WTC11 (cell line): ENCODE measurements at regions not wholly inside any gene's neighbourhood (a gene's known extent, or its start where the extent isn't known, plus 50 kb on each side); places are given as distances from the start of the nearest gene placed in this dataset.

ENCODE experiments used
- ATAC-seq: fragments of 200-7000 bp; cut with Tn5 transposase; 2 replicates; pipeline ENCODE4 v1.10.0; 2021; ENCODE audit warnings: mild to moderate bottlenecking, moderate library complexity
- CTCF ChIA-PET: fragments of 300-600 bp; sonication (Branson Sonifier 250); formaldehyde crosslinking; loops from one replicate; lab custom pipeline; 2021; ENCODE audit warnings: antibody characterized with exemption; lab: Charles Lee
- POLR2A ChIA-PET: fragments of 350-600 bp; sonication (Branson Sonifier 250); formaldehyde crosslinking; loops from one replicate; lab custom pipeline; 2021; ENCODE audit warnings: antibody characterized with exemption; lab: Charles Lee
- DNase-seq: peaks from one replicate; pipeline ENCODE4 v3.0.0; 2021; ENCODE audit warnings: low spot score
- H3K27ac Mint-ChIP-seq: 2 replicates; pipeline ENCODE4 v1.8.0; 2021; ENCODE audit warnings: mixed read lengths
- H3K27me3 Mint-ChIP-seq: 2 replicates; pipeline ENCODE4 v1.8.0; 2021; ENCODE audit warnings: low read depth, mild to moderate bottlenecking, moderate library complexity, mixed read lengths
- H3K36me3 Mint-ChIP-seq: 2 replicates; pipeline ENCODE4 v1.8.0; 2021; ENCODE audit warnings: mixed read lengths
- H3K4me1 Mint-ChIP-seq: 2 replicates; pipeline ENCODE4 v1.8.0; 2022; ENCODE audit warnings: mixed read lengths
- H3K4me3 Mint-ChIP-seq: 2 replicates; pipeline ENCODE4 v1.8.0; 2021; ENCODE audit warnings: mild to moderate bottlenecking, moderate library complexity, mixed read lengths
- H3K9me3 Mint-ChIP-seq: 2 replicates; pipeline ENCODE4 v1.8.0; 2021; ENCODE audit warnings: mixed read lengths
- ARID4B ChIP-seq: sonication (generic); formaldehyde crosslinking; IDR thresholded peaks from 2 replicates; pipeline ENCODE4 v1.8.0; 2023; ENCODE audit warnings: missing genetic modification reagents, mild to moderate bottlenecking, borderline replicate concordance
- ATF1 ChIP-seq: sonication (generic); formaldehyde crosslinking; IDR thresholded peaks from 2 replicates; pipeline ENCODE4 v1.8.1; 2023; ENCODE audit warnings: mild to moderate bottlenecking, moderate library complexity, missing genetic modification reagents
- CBFB ChIP-seq: sonication (generic); formaldehyde crosslinking; IDR thresholded peaks from 2 replicates; pipeline ENCODE4 v1.8.1; 2022; ENCODE audit warnings: mild to moderate bottlenecking, low read depth, missing genetic modification reagents
- EMX1 ChIP-seq: fragments of 250-450 bp; sonication (Bioruptor Pico); IDR thresholded peaks from 2 replicates; pipeline ENCODE4 v1.8.0; 2021; ENCODE audit warnings: mild to moderate bottlenecking
- GABPB1 ChIP-seq: sonication (generic); formaldehyde crosslinking; IDR thresholded peaks from 2 replicates; pipeline ENCODE4 v1.8.1; 2023; ENCODE audit warnings: mild to moderate bottlenecking, missing genetic modification reagents
- MAX ChIP-seq: sonication (generic); formaldehyde crosslinking; IDR thresholded peaks from 2 replicates; pipeline ENCODE4 v1.8.0; 2022; ENCODE audit warnings: mild to moderate bottlenecking, missing genetic modification reagents
- MYBL2 ChIP-seq: sonication (generic); formaldehyde crosslinking; IDR thresholded peaks from 2 replicates; pipeline ENCODE4 v1.8.1; 2023; ENCODE audit warnings: mild to moderate bottlenecking, moderate library complexity, missing genetic modification reagents
- NFATC4 ChIP-seq: fragments of 250-450 bp; sonication (Bioruptor Pico); IDR thresholded peaks from 2 replicates; pipeline ENCODE4 v1.9.0; 2021; ENCODE audit warnings: mild to moderate bottlenecking
- NR2C2 ChIP-seq: sonication (generic); formaldehyde crosslinking; IDR thresholded peaks from 2 replicates; pipeline ENCODE4 v1.8.0; 2022; ENCODE audit warnings: mild to moderate bottlenecking, missing genetic modification reagents
- NR3C1 ChIP-seq: sonication (generic); formaldehyde crosslinking; conservative IDR thresholded peaks from 2 replicates; pipeline ENCODE4 v1.8.1; 2023; ENCODE audit warnings: low read depth, mild to moderate bottlenecking, missing genetic modification reagents
- PRRX2 ChIP-seq: fragments of 250-450 bp; sonication (Bioruptor Pico); IDR thresholded peaks from 2 replicates; pipeline ENCODE4 v1.8.0; 2021; ENCODE audit warnings: mild to moderate bottlenecking
- RORB ChIP-seq: fragments of 250-450 bp; sonication (Bioruptor Pico); IDR thresholded peaks from 2 replicates; pipeline ENCODE4 v1.9.0; 2021; ENCODE audit warnings: mild to moderate bottlenecking
- SMAD3 ChIP-seq: sonication (generic); formaldehyde crosslinking; IDR thresholded peaks from 2 replicates; pipeline ENCODE4 v1.8.0; 2022; ENCODE audit warnings: missing genetic modification reagents, mild to moderate bottlenecking, borderline replicate concordance
- SOX15 ChIP-seq: fragments of 250-450 bp; sonication (Bioruptor Pico); IDR thresholded peaks from 2 replicates; pipeline ENCODE4 v1.9.0; 2021; ENCODE audit warnings: mild to moderate bottlenecking
- SP1 ChIP-seq: sonication (generic); formaldehyde crosslinking; conservative IDR thresholded peaks from 2 replicates; pipeline ENCODE4 v1.8.1; 2022; ENCODE audit warnings: missing genetic modification reagents
- TCF7 ChIP-seq: sonication (generic); formaldehyde crosslinking; IDR thresholded peaks from 2 replicates; pipeline ENCODE4 v1.8.0; 2022; ENCODE audit warnings: mild to moderate bottlenecking, low read depth, missing genetic modification reagents, moderate library complexity
- ZBTB43 ChIP-seq: sonication (generic); formaldehyde crosslinking; IDR thresholded peaks from 2 replicates; pipeline ENCODE4 v1.8.1; 2023; ENCODE audit warnings: mild to moderate bottlenecking, missing genetic modification reagents
- ZMAT4 ChIP-seq: fragments of 250-450 bp; sonication (Bioruptor Pico); IDR thresholded peaks from 2 replicates; pipeline ENCODE4 v1.9.0; 2021; ENCODE audit warnings: mild to moderate bottlenecking
- ZNF121 ChIP-seq: sonication (generic); formaldehyde crosslinking; IDR thresholded peaks from 2 replicates; pipeline ENCODE4 v1.8.0; 2023; ENCODE audit warnings: missing genetic modification reagents
- ZNF232 ChIP-seq: sonication (generic); formaldehyde crosslinking; IDR thresholded peaks from 2 replicates; pipeline ENCODE4 v1.8.0; 2022; ENCODE audit warnings: mild to moderate bottlenecking, missing genetic modification reagents
- ZNF416 ChIP-seq: fragments of 250-450 bp; sonication (Bioruptor Pico); IDR thresholded peaks from 2 replicates; pipeline ENCODE4 v1.9.0; 2021; ENCODE audit warnings: mild to moderate bottlenecking, inconsistent platforms
- ZNF512 ChIP-seq: sonication (generic); formaldehyde crosslinking; IDR thresholded peaks from 2 replicates; pipeline ENCODE4 v1.8.1; 2022; ENCODE audit warnings: missing genetic modification reagents, borderline replicate concordance
- ZNF532 ChIP-seq: fragments of 250-450 bp; sonication (Bioruptor Pico); IDR thresholded peaks from 2 replicates; pipeline ENCODE4 v1.9.0; 2021; ENCODE audit warnings: mild to moderate bottlenecking, borderline replicate concordance
- ZSCAN18 ChIP-seq: fragments of 250-450 bp; sonication (Bioruptor Pico); IDR thresholded peaks from 2 replicates; pipeline ENCODE4 v2.1.2; 2022; ENCODE audit warnings: mild to moderate bottlenecking, moderate library complexity

GRCh38 chr12:28771968-28772367 lies 377.1 kb upstream of the FAR2 start:
- ChIA-PET CTCF (no interaction called here), POLR2A (no interaction called here)
- peaks cover 9% of the 10 kb centered on the region for H3K9me3 Mint-ChIP-seq
- H3K4me1 Mint-ChIP-seq, result peaks cover 27% of the 10 kb centered on the region
- H3K36me3 Mint-ChIP-seq, result no peaks in the 10 kb centered on the region
- H3K27ac Mint-ChIP-seq, result no peak overlapping the region
- ATAC-seq, result no peak
- DNase-seq, result no peak
- no peak overlapping the region for H3K4me3 Mint-ChIP-seq
- TF ChIP-seq GABPB1 (CRISPR knock-in tag) (no peak), MYBL2 (CRISPR knock-in tag) (no peak), SOX15 (CRISPR knock-in tag) (no peak), ZNF121 (CRISPR knock-in tag) (no peak), SP1 (CRISPR knock-in tag) (no peak), CBFB (CRISPR knock-in tag) (no peak), ZNF416 (CRISPR knock-in tag) (no peak), ZNF512 (CRISPR knock-in tag) (no peak)
- TF ChIP-seq, all 79 proteins: peak for 0
- H3K27me3 Mint-ChIP-seq, result no peaks in the 10 kb centered on the region

- ChIA-PET POLR2A (no interaction called here), CTCF (no interaction called here)
- Mint-ChIP-seq H3K27ac (no peak overlapping the region), H3K36me3 (no peaks in the 10 kb centered on the region), H3K27me3 (no peaks in the 10 kb centered on the region), H3K9me3 (peaks cover 6% of the 10 kb centered on the region; the same call in 1 of the 2 replicates), H3K4me1 (peaks cover 12% of the 10 kb centered on the region), H3K4me3 (no peak overlapping the region)
- ATAC-seq, result no peak
- DNase-seq, result no peak
- TF ChIP-seq SMAD3 (CRISPR knock-in tag), result no peak
- TF ChIP-seq RORB (CRISPR knock-in tag), result no peak
- no peak for TF ChIP-seq ARID4B (CRISPR knock-in tag)
- TF ChIP-seq NR3C1 (CRISPR knock-in tag), result no peak
- TF ChIP-seq ZMAT4 (CRISPR knock-in tag), result no peak
- TF ChIP-seq ZNF121 (CRISPR knock-in tag), result no peak
- TF ChIP-seq ZNF532 (CRISPR knock-in tag), result no peak
- TF ChIP-seq MAX (CRISPR knock-in tag), result no peak
- TF ChIP-seq PRRX2 (CRISPR knock-in tag), result no peak
- TF ChIP-seq ZSCAN18 (CRISPR knock-in tag), result no peak
- no peak for TF ChIP-seq ATF1
- no peak for TF ChIP-seq NFATC4 (CRISPR knock-in tag)
- TF ChIP-seq EMX1 (CRISPR knock-in tag), result no peak
- TF ChIP-seq TCF7, result no peak
- no peak for TF ChIP-seq ZNF232 (CRISPR knock-in tag)
- TF ChIP-seq NR2C2, result no peak
- no peak for TF ChIP-seq ZBTB43 (CRISPR knock-in tag)
- TF ChIP-seq MYBL2 (CRISPR knock-in tag), result no peak
These were observed 373.5 kb upstream of the FAR2 start for GRCh38 chr12:28775556-28775955.
